ENCODE measurements at regions not wholly inside any gene's neighbourhood (a gene's known extent, or its start where the extent isn't known, plus 50 kb on each side); places are given as distances from the start of the nearest gene placed in this dataset.

DNA sequence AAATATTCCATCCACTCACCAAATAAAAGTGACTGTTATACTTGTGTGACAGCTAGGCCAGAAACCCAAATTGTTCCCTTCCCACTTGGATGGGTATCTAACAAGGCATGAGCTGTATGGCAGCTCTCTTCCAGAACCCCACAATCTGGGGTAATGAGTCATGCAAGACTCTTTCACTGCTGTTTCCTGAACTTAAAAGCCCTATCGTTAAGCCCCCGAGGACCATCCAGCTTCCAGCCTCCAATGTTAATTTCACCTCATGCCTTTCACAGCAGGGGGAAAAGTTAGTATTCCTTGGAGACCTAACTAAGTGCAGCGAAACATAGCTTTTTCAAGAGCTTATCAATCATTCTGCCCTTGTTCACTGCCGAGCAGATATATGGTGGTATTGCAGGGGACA is 368.6 kb upstream of the HSFY2 start:
- TF ChIP-seq, protein P1, sequence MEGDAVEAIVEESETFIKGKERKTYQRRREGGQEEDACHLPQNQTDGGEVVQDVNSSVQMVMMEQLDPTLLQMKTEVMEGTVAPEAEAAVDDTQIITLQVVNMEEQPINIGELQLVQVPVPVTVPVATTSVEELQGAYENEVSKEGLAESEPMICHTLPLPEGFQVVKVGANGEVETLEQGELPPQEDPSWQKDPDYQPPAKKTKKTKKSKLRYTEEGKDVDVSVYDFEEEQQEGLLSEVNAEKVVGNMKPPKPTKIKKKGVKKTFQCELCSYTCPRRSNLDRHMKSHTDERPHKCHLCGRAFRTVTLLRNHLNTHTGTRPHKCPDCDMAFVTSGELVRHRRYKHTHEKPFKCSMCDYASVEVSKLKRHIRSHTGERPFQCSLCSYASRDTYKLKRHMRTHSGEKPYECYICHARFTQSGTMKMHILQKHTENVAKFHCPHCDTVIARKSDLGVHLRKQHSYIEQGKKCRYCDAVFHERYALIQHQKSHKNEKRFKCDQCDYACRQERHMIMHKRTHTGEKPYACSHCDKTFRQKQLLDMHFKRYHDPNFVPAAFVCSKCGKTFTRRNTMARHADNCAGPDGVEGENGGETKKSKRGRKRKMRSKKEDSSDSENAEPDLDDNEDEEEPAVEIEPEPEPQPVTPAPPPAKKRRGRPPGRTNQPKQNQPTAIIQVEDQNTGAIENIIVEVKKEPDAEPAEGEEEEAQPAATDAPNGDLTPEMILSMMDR (IDR thresholded peaks at IDR 0.05; ENCODE audit: unreplicated experiment), result no peak
- no peaks in the 10 kb centered on the region for H3K36me3 Mint-ChIP-seq (ENCODE audit: low read depth, unreplicated experiment)
- H3K9me3 Mint-ChIP-seq (ENCODE audit: unreplicated experiment), result no peaks in the 10 kb centered on the region
- H3K4me3 Mint-ChIP-seq (ENCODE audit: unreplicated experiment), result no peak overlapping the region
- no peak for DNase-seq (ENCODE audit: low spot score)
- no peaks in the 10 kb centered on the region for H3K27me3 Mint-ChIP-seq (ENCODE audit: unreplicated experiment)
- no peak overlapping the region for H3K27ac Mint-ChIP-seq (ENCODE audit: unreplicated experiment)
- H3K4me1 Mint-ChIP-seq (ENCODE audit: unreplicated experiment), result no peaks in the 10 kb centered on the region

- no peaks in the 10 kb centered on the region for H3K27me3 Mint-ChIP-seq (ENCODE audit: unreplicated experiment)
- TF ChIP-seq, protein P1 (IDR thresholded peaks at IDR 0.05; ENCODE audit: unreplicated experiment), result no peak
- no peaks in the 10 kb centered on the region for H3K36me3 Mint-ChIP-seq (ENCODE audit: low read depth, unreplicated experiment)
- H3K9me3 Mint-ChIP-seq (ENCODE audit: unreplicated experiment), result no peaks in the 10 kb centered on the region
- H3K27ac Mint-ChIP-seq (ENCODE audit: unreplicated experiment), result no peak overlapping the region
- H3K4me1 Mint-ChIP-seq (ENCODE audit: unreplicated experiment), result no peaks in the 10 kb centered on the region
- no peak overlapping the region for H3K4me3 Mint-ChIP-seq (ENCODE audit: unreplicated experiment)
- DNase-seq (ENCODE audit: low spot score), result no peak
Observed at GRCh38 chrY:19140285-19140920, 366.9 kb upstream of the HSFY2 start.

GRCh38 chrY:19134426-19134825 is 360.9 kb upstream of the HSFY2 start:
- TF ChIP-seq, protein P1 (IDR thresholded peaks at IDR 0.05; ENCODE audit: unreplicated experiment), result no peak
- no peak for DNase-seq (ENCODE audit: low spot score)
- H3K4me3 Mint-ChIP-seq (ENCODE audit: unreplicated experiment), result no peak overlapping the region
- H3K27me3 Mint-ChIP-seq (ENCODE audit: unreplicated experiment), result no peaks in the 10 kb centered on the region
- no peaks in the 10 kb centered on the region for H3K36me3 Mint-ChIP-seq (ENCODE audit: low read depth, unreplicated experiment)
- H3K4me1 Mint-ChIP-seq (ENCODE audit: unreplicated experiment), result no peaks in the 10 kb centered on the region
- no peaks in the 10 kb centered on the region for H3K9me3 Mint-ChIP-seq (ENCODE audit: unreplicated experiment)
- H3K27ac Mint-ChIP-seq (ENCODE audit: unreplicated experiment), result no peak overlapping the region

- Mint-ChIP-seq H3K36me3 (ENCODE audit: low read depth, unreplicated experiment) (no peaks in the 10 kb centered on the region), H3K9me3 (ENCODE audit: unreplicated experiment) (no peaks in the 10 kb centered on the region), H3K4me3 (ENCODE audit: unreplicated experiment) (no peak overlapping the region), H3K27me3 (ENCODE audit: unreplicated experiment) (no peaks in the 10 kb centered on the region), H3K4me1 (ENCODE audit: unreplicated experiment) (no peaks in the 10 kb centered on the region), H3K27ac (ENCODE audit: unreplicated experiment) (no peak overlapping the region)
- DNase-seq (ENCODE audit: low spot score), result no peak
- TF ChIP-seq, protein P1 (IDR thresholded peaks at IDR 0.05; ENCODE audit: unreplicated experiment), result no peak
Observed at GRCh38 chrY:19130569-19131358, 357.2 kb upstream of the HSFY2 start.

GRCh38 chrY:19126889-19127288 is 353.4 kb upstream of the HSFY2 start:
- H3K27me3 Mint-ChIP-seq (ENCODE audit: unreplicated experiment), result no peaks in the 10 kb centered on the region
- H3K4me3 Mint-ChIP-seq (ENCODE audit: unreplicated experiment), result no peak overlapping the region
- H3K4me1 Mint-ChIP-seq (ENCODE audit: unreplicated experiment), result no peaks in the 10 kb centered on the region
- H3K9me3 Mint-ChIP-seq (ENCODE audit: unreplicated experiment), result no peaks in the 10 kb centered on the region
- no peak overlapping the region for H3K27ac Mint-ChIP-seq (ENCODE audit: unreplicated experiment)
- TF ChIP-seq, protein P1 (IDR thresholded peaks at IDR 0.05; ENCODE audit: unreplicated experiment), result no peak
- no peaks in the 10 kb centered on the region for H3K36me3 Mint-ChIP-seq (ENCODE audit: low read depth, unreplicated experiment)
- DNase-seq (ENCODE audit: low spot score), result no peak

Measured in endothelial cell (in vitro differentiated cells).